ENCODE measurements at regions not wholly inside any gene's neighbourhood (a gene's known extent, or its start where the extent isn't known, plus 50 kb on each side); places are given as distances from the start of the nearest gene placed in this dataset.
A peak's percentile ranks its signal among the peaks of the same experiment; 100 is the strongest.

GRCh38 chr3:86257955-86258641, 732.9 kb downstream of the VGLL3 start:
- DNase-seq = no peak

GRCh38 chr3:86254480-86254879, 736.5 kb downstream of the VGLL3 start:
- DNase-seq = no peak

GRCh38 chr3:86251781-86252180, 739.2 kb downstream of the VGLL3 start:
- DNase-seq = no peak

- no peak for DNase-seq
Measured at GRCh38 chr3:86249833-86250232, 741.1 kb downstream of the VGLL3 start.

GRCh38 chr3:86245360-86245759, 745.6 kb downstream of the VGLL3 start:
- no peak for DNase-seq

- no peak for DNase-seq
Measured at GRCh38 chr3:86244905-86245304, 746.0 kb downstream of the VGLL3 start.

GRCh38 chr3:86239946-86240345, 751.0 kb downstream of the VGLL3 start:
- no peak for DNase-seq

- no peak for DNase-seq
Measured at GRCh38 chr3:86234506-86235254, 756.3 kb downstream of the VGLL3 start.

- DNase-seq = no peak
Measured at GRCh38 chr3:86230762-86231161, 760.2 kb downstream of the VGLL3 start.

- DNase-seq = no peak
Measured at GRCh38 chr3:86229775-86230094, 761.2 kb downstream of the VGLL3 start.

- DNase-seq = no peak
Measured at GRCh38 chr3:86229086-86229774, 761.7 kb downstream of the VGLL3 start.

- DNase-seq = no peak
Measured at GRCh38 chr3:86228101-86228500, 762.8 kb downstream of the VGLL3 start.

- no peak for DNase-seq
Measured at GRCh38 chr3:86225461-86225860, 765.5 kb downstream of the VGLL3 start.

GRCh38 chr3:86221601-86222000, 769.3 kb downstream of the VGLL3 start:
- no peak for DNase-seq

GRCh38 chr3:86208772-86209171, 782.2 kb downstream of the VGLL3 start:
- no peak for DNase-seq

GRCh38 chr3:86182606-86183005, 808.3 kb downstream of the VGLL3 start:
- DNase-seq = no peak

- DNase-seq = peak; percentile 33
Measured at GRCh38 chr3:86180696-86181095, 810.3 kb downstream of the VGLL3 start.

GRCh38 chr3:86178095-86178494, 812.9 kb downstream of the VGLL3 start:
- DNase-seq = no peak

GRCh38 chr3:86176445-86176784, 814.5 kb downstream of the VGLL3 start:
- no peak for DNase-seq

GRCh38 chr3:86175593-86176444, 815.1 kb downstream of the VGLL3 start:
- no peak for DNase-seq

- DNase-seq = no peak
Measured at GRCh38 chr3:86175051-86175536, 815.9 kb downstream of the VGLL3 start.

- DNase-seq = no peak
Measured at GRCh38 chr3:86173401-86173800, 817.5 kb downstream of the VGLL3 start.

GRCh38 chr3:86168512-86168911, 822.4 kb downstream of the VGLL3 start:
- no peak for DNase-seq

All from NCI-H524 treated with DMSO at 0.1 percent for 48 hours (cell line).